NCI-H1105 treated with DMSO at 0.1 percent for 48 hours (cell line): ENCODE measurements at regions not wholly inside any gene's neighbourhood (a gene's known extent, or its start where the extent isn't known, plus 50 kb on each side); places are given as distances from the start of the nearest gene placed in this dataset.
"Not testable (repeated sequence)": the region's sequence is repeated elsewhere in the genome, so short reads cannot be mapped to it uniquely, and the experiment has no call there.

Experiments
- DNase-seq: peaks from one replicate; lab custom pipeline; 2025; lab: John Stamatoyannopoulos, UW

DNA sequence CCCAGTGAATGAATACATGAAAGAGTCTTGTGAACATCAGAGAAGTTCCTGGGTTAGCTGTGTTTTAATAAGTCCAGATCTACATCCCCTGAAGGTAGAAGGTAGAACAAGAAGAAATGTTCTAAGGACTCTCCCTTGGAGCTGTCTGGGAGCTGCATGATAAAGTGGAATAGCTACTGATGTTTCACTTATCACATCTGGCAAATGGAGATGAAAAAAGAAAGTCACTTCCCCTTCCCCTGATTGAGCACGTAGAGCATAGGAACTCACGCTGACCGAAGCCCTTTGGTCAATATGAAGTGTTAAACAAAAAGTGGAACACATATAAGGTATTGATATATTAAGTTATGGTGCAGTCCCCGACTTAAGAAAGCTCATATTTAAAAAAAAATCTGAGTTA lies 53.2 kb upstream of the PARP1 start:
- no peak for DNase-seq

DNA sequence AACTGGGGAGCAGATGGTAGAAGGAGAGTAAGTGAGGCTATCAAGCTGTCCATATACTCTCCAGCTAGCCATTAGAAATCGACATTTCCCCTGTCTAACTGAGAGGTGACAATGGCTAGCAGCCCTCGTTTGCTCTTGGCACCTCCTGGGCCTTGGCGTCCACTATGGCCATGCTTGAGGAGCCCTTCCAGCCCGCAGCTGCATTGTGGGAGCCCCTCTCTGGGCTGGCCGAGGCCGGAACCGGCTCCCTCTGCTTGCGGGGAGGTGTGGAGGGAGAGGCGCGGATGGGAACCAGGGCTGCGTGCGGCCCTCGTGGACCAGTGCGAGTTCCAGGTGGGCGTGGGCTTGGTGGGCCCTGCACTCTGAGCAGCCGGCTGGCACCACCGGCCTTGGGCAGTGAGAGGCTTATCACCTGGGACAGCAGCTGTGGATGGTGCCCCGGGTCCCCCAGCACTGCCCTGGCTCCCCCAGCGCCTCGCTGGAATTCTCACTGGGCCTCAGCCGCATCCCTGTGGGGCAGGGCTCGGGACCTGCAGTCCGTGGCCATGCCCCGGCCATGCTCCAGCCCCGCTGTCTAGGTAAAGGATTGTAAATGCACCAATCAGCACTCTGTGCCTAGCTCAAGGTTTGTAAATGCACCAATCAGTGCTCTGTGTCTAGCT lies 56.2 kb upstream of the PARP1 start:
- no peak for DNase-seq

DNA sequence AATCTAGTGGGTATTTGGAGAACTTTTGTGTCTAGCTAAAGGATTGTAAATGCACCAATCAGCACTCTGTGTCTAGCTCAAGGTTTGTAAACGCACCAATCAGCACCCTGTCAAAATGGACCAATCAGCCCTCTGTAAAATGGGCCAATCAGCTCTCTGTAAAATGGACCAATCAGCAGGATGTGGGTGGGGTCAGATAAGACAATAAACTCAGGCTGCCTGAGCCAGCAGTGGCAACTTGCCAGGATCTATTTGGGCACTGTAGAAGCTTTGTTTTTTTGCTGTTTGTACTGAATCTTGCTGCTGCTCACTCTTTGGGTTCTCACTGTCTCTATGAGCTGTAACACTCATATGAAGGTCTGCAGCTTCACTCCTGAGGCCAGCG lies 56.7 kb upstream of the PARP1 start:
- not testable (repeated sequence) for DNase-seq

DNA sequence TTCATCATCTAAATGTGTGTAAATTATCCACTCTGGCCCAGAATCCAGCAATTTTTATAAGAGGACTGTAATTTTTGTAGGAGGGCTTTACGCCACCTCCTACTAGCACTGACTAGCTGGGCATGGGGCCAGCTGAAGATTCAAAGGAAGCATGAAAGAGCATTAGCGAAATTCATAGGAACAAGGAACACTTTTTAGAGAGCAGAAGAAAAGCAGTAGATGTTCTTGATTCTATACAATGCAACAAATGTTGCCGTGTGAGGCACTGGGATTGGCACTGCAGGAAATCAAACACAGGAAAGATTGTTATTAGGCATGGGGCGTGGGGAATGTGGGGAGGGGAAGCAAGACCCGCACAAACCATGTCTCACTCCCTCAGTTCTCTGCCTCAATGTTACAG lies 58.4 kb upstream of the PARP1 start:
- peak; percentile 24 for DNase-seq

DNA sequence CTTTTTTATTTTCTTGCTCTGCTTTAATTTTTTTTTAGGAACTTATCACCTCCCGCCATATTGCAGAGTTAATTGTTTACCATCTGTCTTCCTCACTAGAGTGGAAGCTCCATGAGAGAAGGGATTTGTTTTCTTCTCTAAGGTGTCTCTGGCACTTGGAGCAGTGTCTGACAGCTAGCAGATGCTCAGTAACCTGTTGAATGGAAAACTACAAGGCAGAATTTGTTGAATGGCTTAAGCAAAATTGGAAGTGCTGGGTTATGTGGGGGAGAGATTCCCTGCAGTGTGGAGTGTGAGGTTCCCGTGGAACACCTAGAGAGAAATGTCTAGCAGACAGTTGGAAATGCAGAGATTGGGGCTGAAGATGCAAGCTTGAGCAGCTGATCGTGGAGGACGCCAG lies 59.5 kb upstream of the PARP1 start:
- no peak for DNase-seq

DNA sequence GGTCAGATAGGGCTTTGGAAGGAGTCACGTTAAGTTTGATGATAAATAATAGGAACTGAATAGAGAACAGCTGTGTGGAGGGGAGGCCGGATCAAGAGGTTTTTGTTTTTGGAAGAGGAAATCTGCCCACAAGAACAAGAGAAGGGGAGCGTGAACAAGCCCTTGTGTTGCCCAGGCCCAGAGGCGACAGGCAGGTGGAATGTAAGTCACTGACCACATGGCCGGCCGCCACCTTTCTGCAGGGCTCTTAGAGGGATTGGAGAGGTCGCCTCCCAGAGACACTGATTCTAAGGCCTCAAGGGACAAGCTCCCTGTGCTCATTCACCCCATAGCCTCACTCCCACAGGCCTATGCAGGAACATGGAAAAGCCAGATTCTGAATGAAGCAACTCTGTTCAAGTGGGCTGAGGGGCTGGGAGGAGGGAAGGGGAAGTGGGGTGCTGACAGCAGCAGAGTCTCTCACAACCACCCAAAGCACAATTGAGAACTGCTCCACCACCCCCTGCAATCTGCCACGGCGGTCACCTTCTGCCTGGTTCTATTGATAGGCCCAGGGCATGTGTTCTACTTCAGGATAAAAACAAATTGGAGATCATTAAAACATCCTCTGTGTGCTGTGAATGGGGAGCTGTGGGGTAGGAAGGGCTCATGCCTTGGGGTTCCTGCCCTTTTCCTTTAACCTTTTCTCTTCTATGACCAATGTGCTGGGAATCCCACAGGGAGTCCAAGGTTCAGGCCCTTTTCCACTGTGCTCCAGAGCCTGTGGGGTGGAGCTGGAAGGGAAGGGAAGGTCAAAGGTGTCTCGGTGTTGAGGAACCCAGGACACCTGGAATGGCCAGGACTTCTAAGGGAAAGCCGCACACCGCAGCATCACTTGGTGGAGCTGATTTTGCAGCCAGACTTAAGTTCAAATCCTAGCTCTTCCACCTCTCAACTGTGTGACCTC lies 63.3 kb upstream of the PARP1 start:
- no peak for DNase-seq

DNA sequence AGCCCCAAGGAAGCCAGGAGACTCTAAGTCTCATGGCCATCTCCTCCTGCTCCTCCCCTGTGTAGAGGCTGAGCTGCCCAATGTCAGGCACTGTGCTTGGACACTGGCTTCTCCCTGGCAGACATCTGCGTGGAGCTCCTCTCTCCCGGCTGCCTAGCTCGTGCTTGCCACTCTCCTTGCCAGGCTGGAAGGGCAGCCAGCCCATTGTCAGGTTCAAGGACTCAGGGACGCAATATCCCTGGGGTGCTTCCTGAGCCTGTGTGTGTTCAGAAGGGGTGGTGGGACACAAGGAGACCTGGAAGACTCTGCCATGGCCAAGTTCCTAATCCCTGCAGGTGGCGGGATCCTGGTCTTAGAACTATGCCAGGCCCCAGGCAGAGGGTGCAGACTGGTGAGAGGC lies 65.4 kb upstream of the PARP1 start:
- DNase-seq = no peak

DNA sequence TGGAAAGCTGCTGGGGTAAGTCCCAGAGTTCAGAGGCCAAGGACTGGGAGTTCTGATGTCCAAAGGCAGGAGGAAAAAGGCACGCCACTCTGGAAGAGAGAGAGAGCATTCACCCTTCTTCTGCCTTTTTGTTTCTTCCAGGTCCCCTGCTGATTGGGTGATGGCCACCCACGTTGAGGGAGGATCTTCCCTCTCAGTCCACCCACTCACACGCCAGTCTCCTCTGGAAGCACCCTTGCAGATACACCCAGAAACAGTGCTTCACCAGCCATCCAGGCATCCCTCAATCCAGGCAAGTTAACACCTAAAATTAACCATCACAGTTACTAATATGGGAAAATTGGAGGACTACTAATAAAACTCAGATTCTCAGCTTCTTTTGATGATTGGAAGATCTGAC lies 66.1 kb upstream of the PARP1 start:
- no peak for DNase-seq

DNA sequence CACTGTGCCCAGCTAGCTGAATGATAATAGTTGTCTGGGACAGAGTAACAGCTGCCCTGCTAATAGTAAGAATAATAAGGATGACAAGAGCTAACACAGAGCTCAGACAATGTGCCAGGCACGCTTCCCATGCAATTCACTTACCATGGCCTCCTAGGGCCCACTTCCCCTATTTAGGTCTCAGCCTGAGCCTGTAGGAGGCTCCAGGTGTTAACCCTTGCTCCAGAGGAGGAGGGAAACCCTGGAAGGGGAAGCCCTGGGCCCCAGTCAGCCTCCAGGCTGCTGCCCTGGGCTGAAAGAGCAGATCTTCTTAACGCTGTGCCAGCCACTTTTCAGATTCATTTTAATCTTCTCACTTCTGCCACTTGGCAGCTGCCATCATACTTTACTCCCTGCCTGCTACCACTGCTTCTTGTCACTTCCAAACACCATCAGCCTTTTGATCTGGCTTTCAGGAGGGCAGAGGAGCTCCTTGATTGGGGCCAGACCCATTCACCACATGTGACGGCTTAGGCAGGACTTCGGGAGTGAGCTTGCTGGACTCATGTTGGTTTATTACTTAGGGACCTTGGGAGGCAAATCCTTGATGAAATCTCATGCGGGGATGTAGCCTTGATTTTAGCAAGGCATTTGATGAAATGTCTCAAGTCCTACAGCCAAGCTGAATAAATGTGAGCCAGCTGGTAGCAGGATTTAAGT lies 66.7 kb upstream of the PARP1 start:
- no peak for DNase-seq

DNA sequence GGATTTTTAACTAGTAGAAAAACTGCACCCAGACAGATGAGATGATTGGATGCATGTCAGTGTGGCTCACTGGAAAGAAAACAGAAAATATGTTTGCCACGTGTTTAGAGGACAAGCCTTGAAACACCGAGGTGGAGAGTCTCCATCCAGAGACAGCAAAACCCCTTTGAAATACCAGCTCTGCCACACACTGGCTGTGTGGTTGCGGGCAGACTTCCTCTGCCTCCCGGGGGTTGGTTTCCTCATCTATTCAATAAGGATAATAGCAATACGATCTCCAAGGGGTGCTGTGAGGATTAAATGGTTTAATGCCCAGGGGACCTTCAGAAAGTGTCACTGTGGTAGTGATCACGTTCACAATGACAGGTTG lies 67.2 kb upstream of the PARP1 start:
- no peak for DNase-seq

DNA sequence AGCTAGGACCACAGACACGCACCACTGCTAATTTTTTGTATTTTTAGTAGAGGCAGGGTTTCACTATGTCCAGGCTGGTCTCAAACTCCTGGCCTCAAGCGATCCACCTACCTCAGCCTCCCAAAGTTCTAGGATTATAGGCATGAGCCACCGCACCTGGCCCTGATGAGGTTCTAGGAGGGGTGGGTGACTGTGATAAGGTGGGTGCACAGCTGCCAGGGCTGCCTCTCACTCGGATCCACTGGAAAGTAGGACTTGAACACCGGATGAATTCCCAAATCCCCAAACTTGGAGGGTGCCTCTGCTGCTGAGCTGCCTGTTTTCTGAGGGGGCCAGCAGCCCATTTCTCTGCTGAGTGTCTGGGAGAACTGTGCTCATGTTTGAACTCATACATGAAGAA lies 68.2 kb upstream of the PARP1 start:
- no peak for DNase-seq

DNA sequence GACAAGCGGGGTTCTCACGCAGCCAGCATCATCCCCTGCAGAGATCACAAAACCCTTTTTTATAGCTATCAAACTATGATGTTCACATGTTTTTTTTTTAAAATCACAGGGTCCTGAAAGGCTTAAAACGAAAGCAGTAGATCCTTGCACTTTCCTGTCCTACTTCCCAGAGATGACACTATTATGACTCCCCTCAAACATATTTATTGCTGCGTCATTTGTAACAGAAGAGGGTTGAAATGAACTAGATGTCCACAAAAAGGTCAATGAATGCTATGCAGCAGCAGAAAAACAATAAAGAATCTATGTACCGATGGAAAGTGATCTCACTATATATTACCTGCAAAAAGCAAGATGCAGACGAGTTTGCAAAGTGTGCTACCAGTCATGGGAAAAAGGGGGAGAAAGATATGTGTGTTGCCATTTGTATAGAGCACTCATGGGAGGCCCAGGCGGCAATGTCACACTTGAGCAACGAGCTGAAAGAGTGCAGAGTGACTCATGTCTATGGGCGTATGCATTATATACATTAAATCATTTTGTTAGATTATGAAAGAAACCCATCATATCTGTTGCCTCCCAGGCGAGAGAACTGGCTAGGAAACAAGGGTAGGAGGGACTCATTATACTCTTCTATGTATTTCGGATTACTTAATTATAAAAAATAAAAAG lies 68.9 kb upstream of the PARP1 start:
- DNase-seq = no peak

DNA sequence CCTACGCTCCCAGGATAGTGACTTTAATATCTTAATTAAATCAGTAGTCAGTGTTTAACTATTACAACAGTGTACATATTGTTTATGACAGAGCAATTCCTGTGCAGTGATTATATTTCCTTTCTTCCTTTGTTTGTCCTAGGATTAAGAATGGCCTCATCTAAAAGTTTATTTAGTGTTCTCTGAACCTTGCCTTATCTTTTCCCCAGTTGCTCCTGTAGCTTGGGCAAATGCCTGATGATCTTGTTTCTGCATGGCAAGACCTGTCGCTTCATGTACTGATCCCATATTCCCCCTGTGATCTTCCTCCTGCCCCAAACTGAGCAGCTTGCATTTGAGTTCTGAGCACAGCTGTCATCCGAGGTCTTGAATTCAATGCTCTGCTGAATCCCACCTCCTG lies 69.1 kb upstream of the STUM start:
- no peak for DNase-seq

DNA sequence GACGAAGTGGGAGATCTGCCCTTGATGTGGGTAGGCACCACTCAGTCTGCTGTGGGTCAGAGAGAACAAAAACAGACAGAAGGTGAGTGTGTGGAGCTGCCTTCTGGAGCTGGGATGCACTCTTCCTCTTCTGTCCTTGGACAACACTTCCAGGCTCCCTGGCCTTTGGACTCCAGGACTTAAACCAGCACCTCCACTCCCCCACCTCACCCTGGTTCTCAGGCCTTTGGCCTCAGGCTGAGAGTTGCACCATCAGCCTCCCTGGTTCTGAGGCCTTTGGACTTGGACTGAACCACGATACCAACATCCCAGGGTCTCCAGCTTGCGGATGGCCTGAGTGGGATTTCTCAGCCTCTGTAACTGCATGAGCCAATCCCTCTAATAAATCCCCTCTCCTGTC lies 68.1 kb upstream of the STUM start:
- DNase-seq = no peak

DNA sequence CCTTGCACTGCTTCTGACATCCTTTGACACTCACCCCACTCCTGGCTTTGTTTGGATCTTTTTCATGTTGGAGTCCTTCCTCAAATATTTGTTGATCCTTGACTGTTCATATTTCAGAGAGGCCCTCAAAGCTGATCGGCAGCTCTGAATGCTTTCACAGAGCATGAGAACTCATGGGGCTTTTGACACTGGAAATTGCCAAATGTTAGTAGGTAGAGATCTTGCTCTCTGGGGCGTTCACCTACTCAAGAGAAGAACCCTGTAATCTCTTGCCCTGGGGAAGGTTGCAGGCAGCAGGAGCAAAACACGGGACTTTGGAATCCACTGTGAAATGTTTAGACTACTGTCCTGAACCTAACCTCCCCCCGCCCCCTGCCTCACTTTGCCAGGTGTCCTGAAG lies 67.4 kb upstream of the STUM start:
- DNase-seq = no peak

DNA sequence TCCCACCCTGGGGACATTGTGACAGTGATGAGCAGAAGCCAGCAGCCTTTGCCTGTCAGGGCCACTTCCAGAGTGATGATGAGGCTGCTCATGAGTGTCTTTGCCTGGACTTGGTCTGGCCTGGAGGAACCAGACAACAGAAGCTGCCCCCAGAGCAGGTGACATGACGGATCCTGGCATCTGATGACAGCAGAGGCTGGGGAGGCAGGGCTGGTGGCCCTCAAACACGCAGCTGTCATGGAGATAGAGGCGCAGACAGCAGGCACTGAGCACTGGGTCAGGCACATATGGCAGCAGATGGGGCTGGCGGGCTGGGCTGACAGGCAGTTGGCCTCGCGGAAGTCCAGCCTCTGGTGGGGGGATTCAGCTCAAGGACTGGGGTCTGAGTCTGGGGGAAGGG lies 66.4 kb upstream of the STUM start:
- no peak for DNase-seq

DNA sequence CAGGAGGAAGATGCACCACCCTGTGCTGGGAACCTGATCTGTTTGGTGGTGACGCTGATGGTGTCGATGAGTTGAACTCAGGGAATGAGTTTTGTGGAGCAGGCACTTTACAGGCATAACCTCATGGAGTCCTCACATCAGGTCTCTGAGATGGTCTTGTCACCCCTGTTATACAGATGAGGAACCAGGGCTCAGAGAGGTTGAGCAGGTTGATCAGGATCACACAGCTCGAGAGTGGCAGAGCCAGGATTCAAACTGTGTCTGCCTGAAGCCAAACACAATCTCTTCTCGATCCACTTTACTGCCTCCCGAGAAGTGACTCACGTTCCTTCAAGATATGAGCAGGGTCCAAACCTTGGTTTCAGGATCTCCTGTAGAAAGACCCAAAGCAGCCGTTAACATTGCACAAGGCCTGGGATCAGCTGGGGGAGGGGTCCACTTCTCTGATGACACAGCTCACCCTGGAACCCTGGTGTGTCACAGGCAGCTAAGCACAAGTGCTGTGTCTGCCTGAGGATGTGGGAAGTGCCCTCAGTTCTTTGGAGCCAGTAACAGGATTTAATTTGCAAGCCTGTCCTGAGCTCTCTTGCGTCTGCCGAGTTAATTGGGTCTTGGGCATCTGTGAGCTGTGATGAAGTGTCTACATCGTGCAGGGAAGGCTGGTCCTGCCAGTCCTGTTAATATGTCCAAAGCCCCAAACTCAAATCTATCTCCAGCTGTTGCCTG lies 65.4 kb upstream of the STUM start:
- no peak for DNase-seq

DNA sequence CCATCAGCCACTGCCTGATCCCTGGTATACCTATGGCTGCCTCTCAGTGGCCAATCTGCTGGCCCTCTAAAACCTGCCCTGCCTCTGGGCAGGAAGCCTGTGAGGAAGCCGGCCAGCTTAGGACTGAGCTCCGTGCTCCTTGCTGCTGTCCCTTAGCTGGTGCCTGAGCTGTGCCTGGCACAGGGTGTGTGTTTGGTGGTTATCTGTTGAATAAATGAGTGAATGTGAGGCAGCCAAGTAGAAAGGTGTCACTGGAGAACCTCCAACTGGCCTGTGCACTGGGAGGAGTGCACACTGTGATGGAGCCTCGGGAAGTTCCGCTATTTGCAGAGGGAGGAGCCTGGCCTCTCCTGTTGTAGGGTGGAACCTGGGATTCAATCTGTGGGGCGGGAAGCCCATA lies 63.4 kb upstream of the STUM start:
- no peak for DNase-seq

DNA sequence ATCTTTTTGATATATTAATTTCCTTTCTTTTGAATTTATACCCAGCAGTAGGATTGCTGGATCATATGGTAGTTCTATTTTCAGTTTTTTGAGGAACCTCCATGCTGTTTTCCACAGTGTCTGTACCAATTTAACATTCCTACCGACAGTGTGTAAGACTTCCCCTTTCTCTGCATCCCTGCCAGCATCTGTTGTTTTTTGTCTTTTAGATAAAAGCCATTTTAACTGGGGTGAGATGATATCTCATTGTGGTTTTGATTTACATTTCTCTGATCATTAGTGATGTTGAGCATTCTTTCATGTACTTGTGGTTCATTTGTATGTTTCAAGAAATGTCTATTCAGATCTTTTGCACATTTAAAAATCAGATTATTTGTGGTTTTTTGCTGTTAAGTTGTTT lies 62.4 kb upstream of the STUM start:
- no peak for DNase-seq

DNA sequence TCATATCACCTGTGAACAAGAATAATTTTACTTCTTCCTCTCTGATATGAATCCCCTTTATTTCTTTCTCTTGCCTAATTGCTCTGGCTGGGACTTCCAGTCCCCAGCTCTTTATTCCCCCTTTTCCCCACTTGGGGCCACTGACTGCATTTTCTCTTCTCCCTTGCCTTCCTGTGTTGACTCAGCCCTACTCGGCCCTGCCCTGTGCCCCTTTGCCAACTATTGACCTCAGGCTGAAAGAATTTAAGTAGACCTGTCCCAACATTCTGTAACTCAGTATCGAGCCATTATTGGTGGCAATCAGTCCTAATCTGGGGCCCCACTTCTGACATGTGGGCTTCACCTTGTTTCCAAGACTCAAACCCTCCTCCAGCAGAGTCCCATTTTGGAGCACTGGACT lies 60.6 kb upstream of the STUM start:
- no peak for DNase-seq

DNA sequence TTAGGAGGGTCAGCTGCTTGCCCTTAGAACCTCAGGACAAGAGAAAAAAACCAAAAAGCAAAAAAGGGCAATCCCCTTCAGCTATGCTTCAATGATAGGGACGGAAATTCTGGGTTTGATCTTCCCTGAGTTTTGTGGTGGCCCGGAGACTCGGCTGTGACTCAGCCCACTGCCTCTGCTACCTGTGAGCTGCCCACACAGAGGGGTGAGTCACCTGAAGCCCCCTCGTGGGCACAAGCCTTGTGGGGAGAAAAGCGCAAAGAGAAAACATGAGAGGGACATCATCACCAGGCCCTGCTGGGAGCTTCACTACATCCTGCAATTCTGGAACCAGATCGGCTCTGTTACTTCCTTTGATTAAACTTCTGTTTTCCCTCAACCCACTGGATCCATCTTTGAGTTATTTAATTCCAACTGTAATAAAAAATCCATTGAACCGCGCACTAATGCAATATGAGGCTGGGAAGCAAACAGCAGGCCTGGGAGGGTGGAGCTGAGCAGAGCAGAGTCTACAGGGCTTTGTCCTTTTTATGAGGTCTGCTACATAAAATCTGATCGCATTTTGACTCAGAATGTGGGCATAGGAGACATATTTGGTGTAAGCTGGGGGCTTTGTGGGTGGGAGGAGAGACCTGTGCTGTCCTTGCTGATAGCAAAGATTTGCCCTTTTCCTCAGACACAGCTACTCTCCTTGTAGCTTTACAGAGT lies 58.7 kb upstream of the STUM start:
- no peak for DNase-seq
